Upper lobe of left lung (tissue), 4 donors: ENCODE measurements at regions not wholly inside any gene's neighbourhood (a gene's known extent, or its start where the extent isn't known, plus 50 kb on each side); places are given as distances from the start of the nearest gene placed in this dataset.

Experiments used
- CTCF ChIP-seq, 6 experiments: fragments of 450-650 bp in 4 of 6; fragments of 200-600 bp in 2 of 6; sonication (generic) in 2 of 6; IDR thresholded peaks; one replicate each; pipeline ENCODE4 v1.5.1; 2016 to 2019; ENCODE audit warnings: antibody characterized with exemption in 6 of 6
- POLR2A ChIP-seq, 4 donors: fragments of 450-650 bp; IDR thresholded peaks; one replicate each; pipeline ENCODE4 v1.5.1; 2016 to 2017; ENCODE audit warnings: antibody characterized with exemption in 4 of 4, mild to moderate bottlenecking in 2 of 4

- TF ChIP-seq CTCF (IDR thresholded peaks at IDR 0.05) (no peak), POLR2A (IDR thresholded peaks at IDR 0.05) (no peak)
Measured at GRCh38 chr13:66159511-66159910, 1070.6 kb downstream of the PCDH9 start.
